Spleen (tissue), 11 donors: ENCODE measurements at regions not wholly inside any gene's neighbourhood (a gene's known extent, or its start where the extent isn't known, plus 50 kb on each side); places are given as distances from the start of the nearest gene placed in this dataset.

Experiments used
- DNase-seq: peaks from one replicate; pipeline ENCODE4 v3.0.0-alpha.2; 2020
- H3K27ac ChIP-seq, 8 donors: fragments of 200-600 bp; sonication (generic) in 7 of 8; 1 replicate in 4 of 8; 2 replicates in 4 of 8; pipeline versions ENCODE4 v1.5.0 to v1.8.0; 2016 to 2021; ENCODE audit warnings: inconsistent platforms in 4 of 8, mild to moderate bottlenecking in 4 of 8, moderate library complexity in 1 of 8
- H3K27me3 ChIP-seq, 7 donors: fragments of 200-600 bp; sonication (generic) in 6 of 7; replicated peaks in 1 of 7; 1 replicate in 4 of 7; 2 replicates in 3 of 7; pipeline versions ENCODE4 v1.5.0 to v1.8.0; 2016 to 2021; ENCODE audit warnings: inconsistent platforms in 3 of 7, mild to moderate bottlenecking in 1 of 7
- H3K36me3 ChIP-seq, 6 donors: fragments of 200-600 bp; sonication (generic) in 5 of 6; 1 replicate in 4 of 6; 2 replicates in 2 of 6; pipeline versions ENCODE4 v1.5.0 to v1.8.0; 2016 to 2021; ENCODE audit warnings: inconsistent platforms in 2 of 6
- H3K4me1 ChIP-seq, 6 donors: fragments of 200-600 bp; sonication (generic) in 5 of 6; 1 replicate in 3 of 6; 2 replicates in 3 of 6; pipeline versions ENCODE4 v1.5.0 to v1.8.0; 2016 to 2021; ENCODE audit warnings: inconsistent platforms in 3 of 6
- H3K4me3 ChIP-seq, 8 donors: fragments of 200-600 bp; sonication (generic) in 7 of 8; 1 replicate in 4 of 8; 2 replicates in 4 of 8; pipeline versions ENCODE4 v1.5.0 to v1.8.0; 2016 to 2021; ENCODE audit warnings: inconsistent platforms in 4 of 8, mild to moderate bottlenecking in 4 of 8, moderate library complexity in 2 of 8
- H3K9me3 ChIP-seq, 8 donors: fragments of 200-600 bp; sonication (generic) in 7 of 8; 1 replicate in 4 of 8; 2 replicates in 4 of 8; pipeline versions ENCODE4 v1.5.0 to v1.8.0; 2016 to 2021; ENCODE audit warnings: inconsistent platforms in 4 of 8
- POLR2A ChIP-seq, 3 donors: fragments of 450-650 bp; IDR thresholded peaks; one replicate each; pipeline ENCODE4 v1.5.1; 2017; ENCODE audit warnings: antibody characterized with exemption in 3 of 3, mild to moderate bottlenecking in 1 of 3
- POLR2AphosphoS5 ChIP-seq, 3 donors: sonication (generic); formaldehyde crosslinking; IDR thresholded peaks; one replicate each; pipeline ENCODE4 v1.5.1; 2017; ENCODE audit warnings: antibody characterized with exemption in 3 of 3
- WGBS, 5 donors: extraction: QIAGEN DNeasy Blood & Tissue Kit in 3 of 5; methylation state at CpG; one replicate each; pipeline versions ENCODE4 v1.1.5 to v1.1.7; 2013 to 2018; 5-methylcytosine and 5-hydroxymethylcytosine counted together
- intact Hi-C: fragments of 100-400 bp; cut with DNase I; formaldehyde crosslinking; loops from one replicate; pipeline ENCODE4 v1.15.0; 2023; ENCODE audit warnings: low total_unique reads
- TF ChIP-seq, protein P1 (sequence below), 11 experiments: fragments of 200-600 bp in 7 of 11; fragments of 450-650 bp in 4 of 11; sonication (generic) in 4 of 11; IDR thresholded peaks in 8 of 11; conservative IDR thresholded peaks in 3 of 11; 1 replicate in 7 of 11; 2 replicates in 4 of 11; pipeline versions ENCODE4 v1.4.0 to v1.8.0; 2016 to 2021; ENCODE audit warnings: antibody characterized with exemption in 11 of 11, inconsistent platforms in 4 of 11, mild to moderate bottlenecking in 1 of 11
- donor health status: healthy with polysubstance abuse.
- donor health status: DM: no; HTN: no; CAD: no; lungs with moderate emphysema.
- donor health status: DM: no; HTN: no; CAD: no.
- donor health status: Bipolar disorder and iron deficiency.
- donor health status: healthy.
- donor health status: DM: no; HTN: no; CAD: no.
- donor health status: DM: yes; HTN: yes; CAD: no.

DNA sequence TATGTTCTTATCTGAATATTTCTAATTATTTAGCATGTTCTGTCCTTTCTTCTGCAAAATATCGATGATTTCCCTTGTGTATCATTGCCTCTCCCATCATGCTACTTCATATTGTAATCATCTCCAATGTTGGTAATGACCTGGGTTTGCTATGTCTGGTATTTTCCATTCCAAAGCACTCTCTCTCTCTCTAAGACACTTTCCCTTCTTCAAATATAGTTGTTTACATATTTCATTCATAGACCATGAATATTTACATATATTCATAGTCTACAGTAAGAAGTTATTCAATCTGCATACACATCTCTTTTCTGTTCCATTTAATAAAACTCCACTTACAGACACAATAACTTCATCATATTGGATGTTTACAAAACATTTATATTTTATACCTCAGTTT lies 1516.5 kb upstream of the FLRT2 start:
- Histone ChIP-seq H3K27ac (no peak overlapping the region), H3K9me3 (no peaks in the 10 kb centered on the region), H3K4me1 (no peaks in the 10 kb centered on the region), H3K4me3 (no peak overlapping the region), H3K36me3 (no peaks in the 10 kb centered on the region), H3K27me3 (no peaks in the 10 kb centered on the region)
- DNase-seq = no peak
- intact Hi-C loops = no loop called here
- 73 to 82% (median 77%) methylated on average over 1 of the region's 1 CpG for WGBS, 5 donors
- TF ChIP-seq POLR2AphosphoS5 (IDR thresholded peaks at IDR 0.05) (no peak), POLR2A (IDR thresholded peaks at IDR 0.05) (no peak)
- TF ChIP-seq, protein P1, sequence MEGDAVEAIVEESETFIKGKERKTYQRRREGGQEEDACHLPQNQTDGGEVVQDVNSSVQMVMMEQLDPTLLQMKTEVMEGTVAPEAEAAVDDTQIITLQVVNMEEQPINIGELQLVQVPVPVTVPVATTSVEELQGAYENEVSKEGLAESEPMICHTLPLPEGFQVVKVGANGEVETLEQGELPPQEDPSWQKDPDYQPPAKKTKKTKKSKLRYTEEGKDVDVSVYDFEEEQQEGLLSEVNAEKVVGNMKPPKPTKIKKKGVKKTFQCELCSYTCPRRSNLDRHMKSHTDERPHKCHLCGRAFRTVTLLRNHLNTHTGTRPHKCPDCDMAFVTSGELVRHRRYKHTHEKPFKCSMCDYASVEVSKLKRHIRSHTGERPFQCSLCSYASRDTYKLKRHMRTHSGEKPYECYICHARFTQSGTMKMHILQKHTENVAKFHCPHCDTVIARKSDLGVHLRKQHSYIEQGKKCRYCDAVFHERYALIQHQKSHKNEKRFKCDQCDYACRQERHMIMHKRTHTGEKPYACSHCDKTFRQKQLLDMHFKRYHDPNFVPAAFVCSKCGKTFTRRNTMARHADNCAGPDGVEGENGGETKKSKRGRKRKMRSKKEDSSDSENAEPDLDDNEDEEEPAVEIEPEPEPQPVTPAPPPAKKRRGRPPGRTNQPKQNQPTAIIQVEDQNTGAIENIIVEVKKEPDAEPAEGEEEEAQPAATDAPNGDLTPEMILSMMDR (IDR thresholded peaks at IDR 0.05 in 8 of 11, conservative IDR thresholded peaks at IDR 0.05 in 3 of 11) = no peak

GRCh38 chr14:84017495-84017894 lies 1512.4 kb upstream of the FLRT2 start:
- TF ChIP-seq, protein P1 (IDR thresholded peaks at IDR 0.05 in 8 of 11, conservative IDR thresholded peaks at IDR 0.05 in 3 of 11) = no peak
- no peak for TF ChIP-seq POLR2AphosphoS5 (IDR thresholded peaks at IDR 0.05)
- no peak for TF ChIP-seq POLR2A (IDR thresholded peaks at IDR 0.05)
- Histone ChIP-seq H3K27me3 (no peaks in the 10 kb centered on the region), H3K36me3 (no peaks in the 10 kb centered on the region), H3K4me1 (no peaks in the 10 kb centered on the region), H3K4me3 (no peak overlapping the region), H3K27ac (no peak overlapping the region), H3K9me3 (peaks cover 0 to 21% (median 14%) of the 10 kb centered on the region in 8 donors)
- 77 to 85% (median 83%) methylated on average over 7 of the region's 7 CpGs for WGBS, 5 donors
- DNase-seq = no peak
- intact Hi-C loops = no loop called here

DNA sequence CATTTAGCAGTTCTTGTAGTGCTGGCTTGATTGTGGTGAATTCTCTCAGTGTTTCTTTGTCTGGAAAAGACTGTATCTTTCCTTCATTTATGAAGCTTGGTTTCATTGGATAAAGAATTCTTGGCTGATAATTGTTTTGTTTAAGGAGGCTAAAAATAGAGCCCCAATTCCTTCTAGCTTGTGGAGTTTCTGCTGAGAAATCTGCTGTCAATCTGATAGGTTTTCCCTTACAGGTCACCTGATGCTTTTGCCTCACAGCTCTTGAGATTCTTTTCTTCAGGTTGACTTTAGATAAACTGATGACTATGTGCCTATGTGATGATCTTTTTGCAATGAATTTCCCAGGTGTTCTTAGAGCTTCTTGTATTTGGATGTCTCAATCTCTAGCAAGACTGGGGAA lies 1508.5 kb upstream of the FLRT2 start:
- no peak for DNase-seq
- no peaks in the 10 kb centered on the region for H3K36me3 ChIP-seq
- intact Hi-C loops = no loop called here
- peaks cover 0 to 34% (median 19%) of the 10 kb centered on the region in 8 donors for H3K9me3 ChIP-seq
- TF ChIP-seq, protein P1 (IDR thresholded peaks at IDR 0.05 in 8 of 11, conservative IDR thresholded peaks at IDR 0.05 in 3 of 11) = no peak
- H3K27ac ChIP-seq = no peak overlapping the region
- no peaks in the 10 kb centered on the region for H3K27me3 ChIP-seq
- H3K4me1 ChIP-seq = no peaks in the 10 kb centered on the region
- no peak overlapping the region for H3K4me3 ChIP-seq

- no peak overlapping the region for H3K27ac ChIP-seq
- peaks cover 0 to 34% (median 19%) of the 10 kb centered on the region in 8 donors for H3K9me3 ChIP-seq
- TF ChIP-seq POLR2AphosphoS5 (IDR thresholded peaks at IDR 0.05) (no peak), POLR2A (IDR thresholded peaks at IDR 0.05) (no peak)
- TF ChIP-seq, protein P1 (IDR thresholded peaks at IDR 0.05 in 8 of 11, conservative IDR thresholded peaks at IDR 0.05 in 3 of 11) = no peak
- H3K4me1 ChIP-seq = no peaks in the 10 kb centered on the region
- no peaks in the 10 kb centered on the region for H3K36me3 ChIP-seq
- no peak for DNase-seq
- no peaks in the 10 kb centered on the region for H3K27me3 ChIP-seq
- intact Hi-C loops = no loop called here
- no peak overlapping the region for H3K4me3 ChIP-seq
- 88 to 91% (median 91%) methylated on average over 6 of the region's 6 CpGs for WGBS, 5 donors
Measured at GRCh38 chr14:84024231-84024820, 1505.6 kb upstream of the FLRT2 start.
